GM21723 (cell line): ENCODE measurements at regions not wholly inside any gene's neighbourhood (a gene's known extent, or its start where the extent isn't known, plus 50 kb on each side); places are given as distances from the start of the nearest gene placed in this dataset.

Experiments
- ATAC-seq: cut with Tn5 transposase; IDR thresholded peaks from one replicate; pipeline ENCODE4 v1.9.1; 2021; ENCODE audit warnings: mild to moderate bottlenecking, moderate library complexity; ENCODE audit not compliant: unreplicated experiment

- ATAC-seq = no peak
Measured at GRCh38 chr4:19999775-20000414, 251.8 kb upstream of the SLIT2 start.

- ATAC-seq = no peak
Measured at GRCh38 chr4:19999276-19999675, 252.4 kb upstream of the SLIT2 start.

GRCh38 chr4:19993242-19993641 lies 258.5 kb upstream of the SLIT2 start:
- no peak for ATAC-seq

- ATAC-seq = no peak
Measured at GRCh38 chr4:19992471-19993093, 259.1 kb upstream of the SLIT2 start.

- ATAC-seq = no peak
Measured at GRCh38 chr4:19987746-19988145, 264.0 kb upstream of the SLIT2 start.

- no peak for ATAC-seq
Measured at GRCh38 chr4:19983072-19983471, 268.6 kb upstream of the SLIT2 start.

- ATAC-seq = no peak
Measured at GRCh38 chr4:19982556-19982955, 269.1 kb upstream of the SLIT2 start.

- no peak for ATAC-seq
Measured at GRCh38 chr4:19971829-19972228, 279.9 kb upstream of the SLIT2 start.

- ATAC-seq = no peak
Measured at GRCh38 chr4:19969492-19969891, 282.2 kb upstream of the SLIT2 start.

- no peak for ATAC-seq
Measured at GRCh38 chr4:19961091-19961490, 290.6 kb upstream of the SLIT2 start.

- ATAC-seq = no peak
Measured at GRCh38 chr4:19958848-19959247, 292.9 kb upstream of the SLIT2 start.

GRCh38 chr4:19947349-19947748 lies 304.4 kb upstream of the SLIT2 start:
- ATAC-seq = no peak

GRCh38 chr4:19945979-19946380 lies 305.7 kb upstream of the SLIT2 start:
- ATAC-seq = no peak

- ATAC-seq = no peak
Measured at GRCh38 chr4:19945501-19945900, 306.2 kb upstream of the SLIT2 start.

GRCh38 chr4:19944806-19945205 lies 306.9 kb upstream of the SLIT2 start:
- ATAC-seq = no peak

GRCh38 chr4:19944251-19944650 lies 307.5 kb upstream of the SLIT2 start:
- no peak for ATAC-seq

- ATAC-seq = no peak
Measured at GRCh38 chr4:19941434-19941833, 310.3 kb upstream of the SLIT2 start.

GRCh38 chr4:19940861-19941260 lies 310.8 kb upstream of the SLIT2 start:
- ATAC-seq = no peak

- ATAC-seq = no peak
Measured at GRCh38 chr4:19936476-19936875, 315.2 kb upstream of the SLIT2 start.

- ATAC-seq = no peak
Measured at GRCh38 chr4:19930742-19931141, 321.0 kb upstream of the SLIT2 start.

- no peak for ATAC-seq
Measured at GRCh38 chr4:19927381-19927780, 324.3 kb upstream of the SLIT2 start.

- ATAC-seq = no peak
Measured at GRCh38 chr4:19925516-19925915, 326.2 kb upstream of the SLIT2 start.

GRCh38 chr4:19924761-19925160 lies 326.9 kb upstream of the SLIT2 start:
- ATAC-seq = no peak
